GM12878 (cell line): ENCODE measurements at regions not wholly inside any gene's neighbourhood (a gene's known extent, or its start where the extent isn't known, plus 50 kb on each side); places are given as distances from the start of the nearest gene placed in this dataset.

Experiments used
- ATAC-seq: fragments of 200-7000 bp; cut with Tn5 transposase; 3 replicates; pipeline ENCODE4 v1.9.1; 2020; ENCODE audit warnings: mild to moderate bottlenecking, moderate library complexity
- BruUV-seq: library from RNA; stranded (reverse); fragments of 400-500 nt; replicated peaks from 2 replicates; lab custom pipeline; 2021; lab: Mats Ljungman, UMichigan
- CTCF ChIA-PET: fragments of 300-600 bp; sonication (Branson Sonifier 250); formaldehyde crosslinking; extraction: SDS; loops from one replicate; lab custom pipeline; 2021; ENCODE audit warnings: inconsistent platforms; lab: Yijun Ruan, JAX
- POLR2A ChIA-PET: fragments of 350-600 bp; formaldehyde crosslinking; extraction: SDS; loops from one replicate; lab custom pipeline; 2021; ENCODE audit warnings: inconsistent platforms; lab: Charles Lee
- RAD21 ChIA-PET: fragments of 300-600 bp; sonication (Branson Sonifier 250); formaldehyde crosslinking; loops from one replicate; lab custom pipeline; 2023; ENCODE audit warnings: antibody characterized with exemption; ENCODE audit not compliant: unreplicated experiment; lab: Charles Lee
- SMC1A ChIA-PET: fragments of 300-600 bp; sonication (Branson Sonifier 250); formaldehyde crosslinking; loops from one replicate; lab custom pipeline; 2023; ENCODE audit not compliant: unreplicated experiment, uncharacterized antibody; lab: Charles Lee
- DNase-seq: peaks from one replicate; pipeline ENCODE4 v3.0.0-alpha.2; 2011; ENCODE audit warnings: low read depth, low spot score
- FAIRE-seq: peaks from 3 replicates; lab custom pipeline; 2011; peaks lifted over from hg19 to GRCh38; lab: Jason Lieb, UNC
- H2AFZ ChIP-seq: 2 replicates; pipeline ENCODE4 v1.6.0; 2011; ENCODE audit warnings: low read depth, low read length, control low read depth; ENCODE audit not compliant: control insufficient read depth
- H3K27ac ChIP-seq: 2 replicates; pipeline ENCODE4 v1.5.1; 2011; ENCODE audit warnings: control low read depth; ENCODE audit not compliant: control insufficient read depth, insufficient read depth
- H3K27me3 ChIP-seq, 2 experiments: replicated peaks in 1 of 2; 2 replicates each; pipeline versions ENCODE4 v1.6.0 to v1.6.1; 2011; ENCODE audit warnings: low read length in 1 of 2; ENCODE audit not compliant: control insufficient read depth in 2 of 2, insufficient read depth in 2 of 2
- H3K36me3 ChIP-seq, 2 experiments: 2 replicates each; pipeline ENCODE4 v1.5.1; 2011; ENCODE audit warnings: low read length in 1 of 2; ENCODE audit not compliant: control insufficient read depth in 2 of 2, insufficient read depth in 2 of 2
- H3K4me1 ChIP-seq: 2 replicates; pipeline ENCODE4 v1.6.1; 2011; ENCODE audit warnings: mild to moderate bottlenecking, low read length, moderate library complexity, mixed read lengths; ENCODE audit not compliant: control insufficient read depth, insufficient read depth
- H3K4me2 ChIP-seq: 2 replicates; pipeline ENCODE4 v1.6.0; 2011; ENCODE audit warnings: control low read depth; ENCODE audit not compliant: control insufficient read depth, insufficient read depth
- H3K4me3 ChIP-seq: fragments of 200-600 bp; sonication (generic); 2 replicates; pipeline ENCODE4 v1.5.1; 2016
- H3K79me2 ChIP-seq: 2 replicates; pipeline ENCODE4 v1.6.0; 2011; ENCODE audit warnings: low read length; ENCODE audit not compliant: control insufficient read depth, insufficient read depth
- H3K9ac ChIP-seq: 2 replicates; pipeline ENCODE4 v1.8.0; 2011; ENCODE audit warnings: low read length, control low read depth, mixed read lengths; ENCODE audit not compliant: control insufficient read depth, insufficient read depth
- H3K9me3 ChIP-seq: replicated peaks from 3 replicates; pipeline ENCODE4 v1.5.1; 2011; ENCODE audit warnings: mild to moderate bottlenecking, low read length; ENCODE audit not compliant: control insufficient read depth, insufficient read depth
- H4K20me1 ChIP-seq: 2 replicates; pipeline ENCODE4 v1.6.0; 2011; ENCODE audit not compliant: control insufficient read depth, insufficient read depth
- BCLAF1 ChIP-seq: fragments of 450-650 bp; IDR thresholded peaks from 2 replicates; pipeline ENCODE4 v1.6.1; 2017; ENCODE audit warnings: antibody characterized with exemption, mild to moderate bottlenecking, moderate library complexity
- KAT2A ChIP-seq: conservative IDR thresholded peaks from 2 replicates; pipeline ENCODE4 v1.6.1; 2011; ENCODE audit warnings: low read depth, low read length; ENCODE audit not compliant: control insufficient read depth
- NBN ChIP-seq: fragments of 450-650 bp; IDR thresholded peaks from 2 replicates; pipeline ENCODE4 v1.6.1; 2016
- NFIC ChIP-seq: IDR thresholded peaks from 2 replicates; pipeline ENCODE4 v1.6.1; 2012; ENCODE audit warnings: low read depth, mild to moderate bottlenecking, inconsistent platforms, low read length, moderate library complexity
- NFYB ChIP-seq: IDR thresholded peaks from 2 replicates; pipeline ENCODE4 v1.6.1; 2011; ENCODE audit warnings: low read depth, mild to moderate bottlenecking, low read length, improper control_type of control experiment, moderate library complexity; ENCODE audit not compliant: insufficient read depth
- NR2C2 ChIP-seq: IDR thresholded peaks from 2 replicates; pipeline ENCODE4 v1.6.1; 2011; ENCODE audit warnings: borderline replicate concordance, low read depth; ENCODE audit not compliant: control insufficient read depth, insufficient read length
- RB1 ChIP-seq: fragments of 450-650 bp; formaldehyde crosslinking; IDR thresholded peaks from 2 replicates; pipeline ENCODE4 v1.6.1; 2017; ENCODE audit warnings: mild to moderate bottlenecking, borderline replicate concordance
- SMAD5 ChIP-seq: IDR thresholded peaks from 2 replicates; pipeline ENCODE4 v1.6.1; 2016; ENCODE audit warnings: antibody characterized with exemption, low read depth
- USF1 ChIP-seq: IDR thresholded peaks from 2 replicates; pipeline ENCODE4 v1.6.1; 2011; ENCODE audit warnings: borderline replicate concordance, low read depth, mild to moderate bottlenecking, moderate library complexity, mixed read lengths, low read length; ENCODE audit not compliant: insufficient read depth; ENCODE audit errors: extremely low read length
- ZZZ3 ChIP-seq: IDR thresholded peaks from 2 replicates; pipeline ENCODE4 v1.6.1; 2011; ENCODE audit warnings: low read depth; ENCODE audit not compliant: control insufficient read depth, insufficient read length
- WGBS: methylation state at CpG from one replicate; pipeline ENCODE4 v1.1.6; 2016; ENCODE audit warnings: low lambda C conversion rate; ENCODE audit not compliant: insufficient replicate concordance, insufficient coverage; ENCODE audit errors: missing lambda C conversion rate; 5-methylcytosine and 5-hydroxymethylcytosine counted together
- in situ Hi-C: fragments of 300-500 bp; cut with MboI; formaldehyde crosslinking; loops from 9 replicates; pipeline ENCODE4 v1.14.3; 2018; ENCODE audit warnings: mixed read lengths
- intact Hi-C: fragments of 100-400 bp; cut with micrococcal nuclease; formaldehyde crosslinking; loops from one replicate; pipeline ENCODE4 v1.14.2; 2022; ENCODE audit not compliant: unreplicated experiment
- TF ChIP-seq, protein P1 (sequence below): fragments of 450-650 bp; IDR thresholded peaks from 2 replicates; pipeline ENCODE4 v1.6.1; 2017; ENCODE audit warnings: mild to moderate bottlenecking

DNA sequence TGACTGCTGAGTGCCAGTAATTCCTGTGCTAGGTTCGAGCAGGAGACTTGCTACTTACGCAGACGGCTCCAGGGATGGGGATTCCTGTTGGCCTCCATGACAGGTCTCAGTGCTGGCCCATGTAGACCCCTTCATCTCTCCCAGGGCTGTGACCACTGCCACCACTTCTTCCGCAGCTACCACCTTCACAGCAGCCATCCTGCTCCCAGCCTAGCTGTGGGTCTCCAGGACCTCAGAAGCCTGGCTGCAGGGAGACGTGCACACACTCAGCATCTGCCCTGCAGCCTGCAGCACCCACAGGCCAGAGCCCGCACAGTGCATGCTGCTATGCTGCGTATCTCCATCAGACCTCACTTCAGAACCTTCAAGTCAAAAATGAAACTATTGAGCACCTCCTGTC lies 1503.9 kb downstream of the BRD1 start:
- intact Hi-C loops (no loop called here), in situ Hi-C loops (no loop called here)
- Histone ChIP-seq H2AFZ (no peak overlapping the region), H3K4me2 (no peak overlapping the region), H4K20me1 (no peaks in the 10 kb centered on the region), H3K9me3 (no peaks in the 10 kb centered on the region; the same call in 2 of the 3 replicates), H3K9ac (no peak overlapping the region), H3K4me3 (no peak overlapping the region), H3K79me2 (no peaks in the 10 kb centered on the region), H3K4me1 (no peaks in the 10 kb centered on the region), H3K27me3 (no peaks in the 10 kb centered on the region), H3K36me3 (no peaks in the 10 kb centered on the region), H3K27ac (no peak overlapping the region)
- WGBS, result 31% methylated on average over 7 of the region's 7 CpGs
- SMC1A ChIA-PET, result no interaction called here
- FAIRE-seq (no peak), DNase-seq (no peak), ATAC-seq (no peak)
- CTCF ChIA-PET, result no interaction called here
- no peak for TF ChIP-seq KAT2A
- no peak for TF ChIP-seq RB1
- no peak for TF ChIP-seq USF1
- no TSS peak for BruUV-seq
- POLR2A ChIA-PET, result no interaction called here
- RAD21 ChIA-PET, result no interaction called here

DNA sequence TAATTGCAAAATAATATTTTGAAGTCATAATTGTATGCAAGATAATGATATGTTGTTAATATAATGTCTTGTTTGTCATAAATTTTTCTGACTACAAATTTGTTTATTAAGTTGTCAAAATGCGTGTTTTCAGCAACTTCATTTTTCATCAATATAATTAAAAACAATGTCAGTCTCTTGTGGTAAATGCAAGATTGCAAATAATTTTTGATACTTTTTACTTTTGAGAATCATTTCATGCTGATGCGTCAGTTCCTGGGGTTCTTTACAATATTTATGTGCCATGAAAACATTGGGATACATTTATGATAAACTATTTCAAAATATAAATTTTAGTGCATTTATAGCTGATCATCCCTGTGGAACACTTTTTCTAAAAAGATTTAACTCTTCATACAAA lies 1504.8 kb downstream of the BRD1 start:
- SMC1A ChIA-PET, result no interaction called here
- H2AFZ ChIP-seq, result no peak overlapping the region
- H3K79me2 ChIP-seq, result no peaks in the 10 kb centered on the region
- no peak for ATAC-seq
- H3K27me3 ChIP-seq, result no peaks in the 10 kb centered on the region
- POLR2A ChIA-PET, result no interaction called here
- FAIRE-seq, result no peak
- in situ Hi-C loops, result no loop called here
- no peak overlapping the region for H3K4me2 ChIP-seq
- H3K36me3 ChIP-seq, result no peaks in the 10 kb centered on the region
- TF ChIP-seq NFIC (no peak), NFYB (no peak), ZZZ3 (no peak), BCLAF1 (no peak), SMAD5 (no peak), NBN (no peak), NR2C2 (no peak), USF1 (no peak)
- TF ChIP-seq, protein P1, sequence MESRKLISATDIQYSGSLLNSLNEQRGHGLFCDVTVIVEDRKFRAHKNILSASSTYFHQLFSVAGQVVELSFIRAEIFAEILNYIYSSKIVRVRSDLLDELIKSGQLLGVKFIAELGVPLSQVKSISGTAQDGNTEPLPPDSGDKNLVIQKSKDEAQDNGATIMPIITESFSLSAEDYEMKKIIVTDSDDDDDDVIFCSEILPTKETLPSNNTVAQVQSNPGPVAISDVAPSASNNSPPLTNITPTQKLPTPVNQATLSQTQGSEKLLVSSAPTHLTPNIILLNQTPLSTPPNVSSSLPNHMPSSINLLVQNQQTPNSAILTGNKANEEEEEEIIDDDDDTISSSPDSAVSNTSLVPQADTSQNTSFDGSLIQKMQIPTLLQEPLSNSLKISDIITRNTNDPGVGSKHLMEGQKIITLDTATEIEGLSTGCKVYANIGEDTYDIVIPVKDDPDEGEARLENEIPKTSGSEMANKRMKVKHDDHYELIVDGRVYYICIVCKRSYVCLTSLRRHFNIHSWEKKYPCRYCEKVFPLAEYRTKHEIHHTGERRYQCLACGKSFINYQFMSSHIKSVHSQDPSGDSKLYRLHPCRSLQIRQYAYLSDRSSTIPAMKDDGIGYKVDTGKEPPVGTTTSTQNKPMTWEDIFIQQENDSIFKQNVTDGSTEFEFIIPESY, result no peak
- WGBS, result 66% methylated on average over 2 of the region's 2 CpGs
- no peak overlapping the region for H3K27ac ChIP-seq
- H3K9ac ChIP-seq, result no peak overlapping the region
- RAD21 ChIA-PET, result no interaction called here
- no TSS peak for BruUV-seq
- no peaks in the 10 kb centered on the region for H4K20me1 ChIP-seq
- DNase-seq, result no peak
- CTCF ChIA-PET, result no interaction called here
- no peaks in the 10 kb centered on the region; the same call in 2 of the 3 replicates for H3K9me3 ChIP-seq
- no peak overlapping the region for H3K4me3 ChIP-seq
- intact Hi-C loops, result no loop called here
- H3K4me1 ChIP-seq, result no peaks in the 10 kb centered on the region
